Dendritic cell treated with granulocyte-macrophage colony-stimulating factor and Interleukin-4, amounts not matched to agents 40 ng/mL and 50 ng/mL, for 4 days (primary cell): ENCODE measurements at regions not wholly inside any gene's neighbourhood (a gene's known extent, or its start where the extent isn't known, plus 50 kb on each side); places are given as distances from the start of the nearest gene placed in this dataset.
"Not testable (repeated sequence)": the region's sequence is repeated elsewhere in the genome, so short reads cannot be mapped to it uniquely, and the experiment has no call there.

ENCODE experiments used
- H3K27ac Mint-ChIP-seq: one replicate; pipeline ENCODE4 v1.8.0; 2022; ENCODE audit warnings: mild to moderate bottlenecking, mixed read lengths
- H3K27me3 Mint-ChIP-seq: one replicate; pipeline ENCODE4 v1.8.0; 2022; ENCODE audit warnings: mild to moderate bottlenecking, mixed read lengths
- H3K36me3 Mint-ChIP-seq: one replicate; pipeline ENCODE4 v1.8.0; 2022; ENCODE audit warnings: low read depth, mixed read lengths
- H3K4me1 Mint-ChIP-seq: one replicate; pipeline ENCODE4 v1.8.0; 2022; ENCODE audit warnings: low read depth, mixed read lengths
- H3K4me3 Mint-ChIP-seq: one replicate; pipeline ENCODE4 v1.8.0; 2022; ENCODE audit warnings: mild to moderate bottlenecking, moderate library complexity, mixed read lengths
- H3K9me3 Mint-ChIP-seq: one replicate; pipeline ENCODE4 v1.8.0; 2022; ENCODE audit warnings: mixed read lengths
- intact Hi-C: fragments of 100-400 bp; cut with micrococcal nuclease; formaldehyde crosslinking; loops from one replicate; pipeline ENCODE4 v1.15.0; 2022

DNA sequence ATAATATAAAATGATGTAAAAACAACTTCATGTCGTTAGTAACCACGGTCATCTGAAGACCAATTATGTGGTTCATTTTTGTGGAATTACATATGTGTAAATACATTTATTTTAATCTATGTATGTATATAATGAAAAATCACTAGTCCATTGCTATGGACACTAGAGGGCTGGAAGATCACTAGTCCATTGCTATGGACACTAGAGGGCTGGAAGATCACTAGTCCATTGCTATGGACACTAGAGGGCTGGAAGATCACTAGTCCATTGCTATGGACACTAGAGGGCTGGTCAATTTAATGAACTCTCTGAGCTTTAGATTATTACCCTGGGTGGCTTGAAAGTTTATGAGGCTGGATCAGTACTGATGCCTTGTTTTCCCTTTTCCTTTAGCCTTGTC lies 474.5 kb downstream of the CD109 start:
- H3K9me3 Mint-ChIP-seq, intact Hi-C loops, H3K36me3 Mint-ChIP-seq, H3K27me3 Mint-ChIP-seq, H3K27ac Mint-ChIP-seq, H3K4me1 Mint-ChIP-seq, H3K4me3 Mint-ChIP-seq: not testable (repeated sequence)

DNA sequence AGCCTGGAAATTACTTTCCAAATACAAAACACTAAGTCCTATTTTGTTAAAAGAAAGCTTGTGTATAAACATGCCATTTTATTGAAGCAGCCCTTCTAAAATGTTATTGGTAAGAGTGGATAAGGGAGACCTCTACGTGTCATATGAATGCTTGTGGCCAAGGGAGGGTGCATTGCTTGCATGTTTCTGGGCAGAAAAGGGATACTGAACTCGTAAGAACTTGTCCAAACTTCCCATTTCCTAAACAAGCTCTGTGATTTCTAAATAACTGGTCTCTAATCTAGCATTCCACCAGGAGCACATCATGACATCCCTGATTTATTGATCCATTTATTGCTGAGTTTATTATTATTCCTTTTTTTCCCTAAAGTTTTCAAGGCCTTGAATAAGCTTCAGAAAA lies 474.1 kb downstream of the CD109 start:
- Mint-ChIP-seq H3K27me3 (no peaks in the 10 kb centered on the region), H3K36me3 (no peaks in the 10 kb centered on the region), H3K27ac (no peak overlapping the region), H3K4me3 (no peak overlapping the region), H3K9me3 (no peaks in the 10 kb centered on the region), H3K4me1 (no peaks in the 10 kb centered on the region)
- intact Hi-C loops, result no loop called here

DNA sequence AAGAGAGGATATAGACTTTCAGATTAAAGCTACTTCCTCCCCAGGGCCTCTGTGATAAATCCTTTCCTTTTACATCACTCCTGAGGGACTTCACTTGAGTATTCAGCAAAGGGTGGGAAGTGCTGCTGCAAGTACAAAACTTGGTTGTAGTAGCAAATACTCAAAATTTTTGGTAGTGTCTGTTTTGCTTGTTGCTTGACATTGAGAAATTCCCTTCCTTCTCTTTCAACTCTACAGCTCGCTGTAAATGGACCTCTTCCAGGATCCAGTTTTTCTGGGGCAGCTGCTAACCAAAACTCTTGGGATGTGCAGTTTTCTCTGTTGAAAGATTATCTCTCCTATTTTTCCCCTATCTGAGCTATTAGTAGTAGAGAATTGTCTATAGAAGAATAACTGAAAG lies 472.0 kb downstream of the CD109 start:
- no peaks in the 10 kb centered on the region for H3K4me1 Mint-ChIP-seq
- H3K9me3 Mint-ChIP-seq, result no peaks in the 10 kb centered on the region
- intact Hi-C loops, result no loop called here
- H3K36me3 Mint-ChIP-seq, result no peaks in the 10 kb centered on the region
- no peaks in the 10 kb centered on the region for H3K27me3 Mint-ChIP-seq
- no peak overlapping the region for H3K4me3 Mint-ChIP-seq
- no peak overlapping the region for H3K27ac Mint-ChIP-seq

DNA sequence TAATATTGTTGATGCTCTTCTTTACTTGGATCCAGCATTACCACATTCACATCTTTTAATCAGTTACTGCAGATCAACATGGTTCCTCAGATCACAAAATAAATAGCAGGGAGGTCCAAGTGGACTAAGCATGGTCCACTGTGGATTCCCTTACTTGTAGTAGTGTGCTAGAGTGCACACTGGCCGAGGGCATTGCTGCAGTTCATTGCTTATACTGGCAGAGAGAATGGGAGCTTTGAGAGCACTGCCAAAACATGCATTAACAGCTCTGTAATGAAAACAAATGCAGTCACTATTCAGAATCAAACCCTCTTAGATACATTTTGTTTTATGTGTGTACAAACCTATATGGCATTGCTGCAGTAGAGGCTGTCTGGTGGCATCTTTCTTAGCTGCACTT lies 471.5 kb downstream of the CD109 start:
- Mint-ChIP-seq H3K36me3 (no peaks in the 10 kb centered on the region), H3K4me1 (no peaks in the 10 kb centered on the region), H3K9me3 (no peaks in the 10 kb centered on the region), H3K4me3 (no peak overlapping the region), H3K27me3 (no peaks in the 10 kb centered on the region), H3K27ac (no peak overlapping the region)
- intact Hi-C loops, result no loop called here

DNA sequence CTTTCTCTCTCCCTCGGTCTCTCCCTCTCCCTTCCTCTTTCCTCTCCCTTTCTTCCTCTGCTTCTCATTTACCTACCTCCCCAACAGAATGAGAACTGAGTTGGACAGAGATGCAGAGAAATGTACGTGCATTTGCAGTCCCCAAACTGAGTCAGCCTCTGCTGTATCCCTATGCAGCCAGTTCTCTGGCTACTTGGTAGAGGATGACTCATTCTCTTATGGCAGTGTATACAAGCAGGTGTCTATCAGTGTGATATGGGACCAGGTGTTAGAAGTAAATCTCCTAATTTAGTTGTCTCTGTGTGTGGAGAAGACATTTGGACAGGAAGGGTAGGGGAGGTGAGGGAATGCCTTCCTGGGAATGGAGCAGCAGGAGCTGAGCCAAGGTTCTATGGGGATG lies 470.8 kb downstream of the CD109 start:
- no peaks in the 10 kb centered on the region for H3K36me3 Mint-ChIP-seq
- H3K27me3 Mint-ChIP-seq, result no peaks in the 10 kb centered on the region
- H3K4me3 Mint-ChIP-seq, result no peak overlapping the region
- no peaks in the 10 kb centered on the region for H3K9me3 Mint-ChIP-seq
- H3K4me1 Mint-ChIP-seq, result no peaks in the 10 kb centered on the region
- intact Hi-C loops, result no loop called here
- no peak overlapping the region for H3K27ac Mint-ChIP-seq

DNA sequence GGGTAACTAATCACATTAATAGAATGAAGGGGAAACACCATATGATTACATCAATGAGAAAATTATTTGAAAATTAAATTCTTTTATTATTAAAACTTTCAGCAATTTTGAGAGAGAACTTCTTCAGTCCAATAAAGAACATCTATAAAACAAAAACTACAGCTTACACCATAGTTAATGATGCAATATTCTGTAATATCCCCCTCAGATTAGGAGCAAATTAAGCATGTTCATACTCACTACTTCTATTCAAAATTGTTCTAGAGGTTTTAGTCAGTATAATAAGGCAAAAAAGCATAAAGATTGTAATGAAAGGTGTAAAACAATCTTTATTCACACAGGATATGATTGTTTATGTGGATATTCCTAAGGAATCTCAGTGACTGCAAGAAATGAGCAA lies 465.4 kb downstream of the CD109 start:
- H3K4me3 Mint-ChIP-seq, result no peak overlapping the region
- no peaks in the 10 kb centered on the region for H3K9me3 Mint-ChIP-seq
- intact Hi-C loops, result no loop called here
- H3K27ac Mint-ChIP-seq, result no peak overlapping the region
- H3K4me1 Mint-ChIP-seq, result no peaks in the 10 kb centered on the region
- H3K27me3 Mint-ChIP-seq, result no peaks in the 10 kb centered on the region
- no peaks in the 10 kb centered on the region for H3K36me3 Mint-ChIP-seq

DNA sequence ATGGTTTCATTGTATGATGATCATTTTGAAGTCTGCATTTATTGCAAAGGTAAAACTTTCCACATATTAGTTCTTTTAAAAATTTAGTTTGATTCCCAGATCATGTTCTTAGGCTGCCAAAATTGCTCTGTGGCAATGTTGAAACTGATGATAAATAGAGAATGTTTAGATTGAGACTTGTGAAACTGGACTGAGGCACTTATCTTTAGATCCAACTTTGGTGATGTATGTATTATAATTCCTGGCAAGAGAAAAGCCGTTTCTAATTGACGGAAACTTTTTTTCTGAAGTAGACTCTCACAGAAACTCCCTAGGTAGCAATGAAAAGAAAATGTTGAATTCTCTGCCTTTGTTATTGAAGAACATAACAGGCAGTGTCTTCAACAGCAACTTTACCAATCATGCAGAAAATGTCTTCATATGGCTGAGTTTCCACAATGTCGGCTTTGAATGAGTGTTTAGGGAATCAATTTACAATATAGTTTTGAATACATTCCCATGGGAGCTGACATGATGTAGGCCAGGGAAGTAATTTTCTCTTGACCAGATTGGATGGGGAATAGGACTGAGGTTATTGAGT lies 456.2 kb downstream of the CD109 start:
- no peaks in the 10 kb centered on the region for H3K4me1 Mint-ChIP-seq
- intact Hi-C loops, result no loop called here
- H3K4me3 Mint-ChIP-seq, result no peak overlapping the region
- no peak overlapping the region for H3K27ac Mint-ChIP-seq
- no peaks in the 10 kb centered on the region for H3K9me3 Mint-ChIP-seq
- no peaks in the 10 kb centered on the region for H3K27me3 Mint-ChIP-seq
- no peaks in the 10 kb centered on the region for H3K36me3 Mint-ChIP-seq

DNA sequence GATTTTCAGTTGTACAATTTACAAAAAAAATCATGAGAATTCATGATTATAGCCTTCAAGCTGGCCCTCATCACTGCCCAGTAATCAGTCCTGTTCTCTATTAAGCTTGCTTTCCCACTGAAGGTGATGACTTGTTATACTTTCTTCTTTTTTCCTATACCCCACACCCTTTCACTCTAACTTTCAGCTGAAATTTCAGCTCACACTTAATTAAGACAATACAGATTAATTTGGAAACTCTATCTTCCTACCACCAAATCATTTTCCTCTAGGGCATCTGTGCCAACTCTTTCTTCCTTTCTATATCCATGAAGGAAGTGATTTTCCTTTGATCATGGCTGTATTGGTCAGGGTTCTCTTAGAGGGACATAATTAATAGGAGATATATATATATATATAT lies 449.9 kb downstream of the CD109 start:
- Mint-ChIP-seq H3K4me3 (no peak overlapping the region), H3K27me3 (no peaks in the 10 kb centered on the region), H3K4me1 (no peaks in the 10 kb centered on the region), H3K9me3 (no peaks in the 10 kb centered on the region), H3K27ac (no peak overlapping the region), H3K36me3 (no peaks in the 10 kb centered on the region)
- intact Hi-C loops, result no loop called here

DNA sequence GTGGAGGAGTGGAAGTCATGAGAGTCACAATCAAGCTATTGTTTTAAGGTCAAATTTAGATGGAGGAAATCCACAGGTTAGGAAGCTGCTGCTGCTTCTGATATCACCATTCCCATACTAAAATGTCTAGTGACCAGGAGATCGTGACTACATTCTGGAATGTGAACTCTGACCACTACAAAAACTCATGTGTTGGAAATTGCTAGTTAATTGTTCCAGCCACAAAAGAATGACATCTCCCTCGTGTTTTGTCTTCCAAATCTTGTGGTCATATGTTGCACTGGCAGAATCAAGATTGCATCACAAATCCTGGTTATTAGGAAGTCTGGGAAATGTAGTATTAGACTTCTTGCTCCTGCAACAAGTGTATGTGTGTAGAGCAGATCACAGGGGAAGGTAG lies 441.9 kb downstream of the CD109 start:
- no peak overlapping the region for H3K4me3 Mint-ChIP-seq
- no peaks in the 10 kb centered on the region for H3K27me3 Mint-ChIP-seq
- peaks cover 10% of the 10 kb centered on the region for H3K9me3 Mint-ChIP-seq
- intact Hi-C loops, result no loop called here
- H3K36me3 Mint-ChIP-seq, result no peaks in the 10 kb centered on the region
- H3K4me1 Mint-ChIP-seq, result no peaks in the 10 kb centered on the region
- H3K27ac Mint-ChIP-seq, result no peak overlapping the region

DNA sequence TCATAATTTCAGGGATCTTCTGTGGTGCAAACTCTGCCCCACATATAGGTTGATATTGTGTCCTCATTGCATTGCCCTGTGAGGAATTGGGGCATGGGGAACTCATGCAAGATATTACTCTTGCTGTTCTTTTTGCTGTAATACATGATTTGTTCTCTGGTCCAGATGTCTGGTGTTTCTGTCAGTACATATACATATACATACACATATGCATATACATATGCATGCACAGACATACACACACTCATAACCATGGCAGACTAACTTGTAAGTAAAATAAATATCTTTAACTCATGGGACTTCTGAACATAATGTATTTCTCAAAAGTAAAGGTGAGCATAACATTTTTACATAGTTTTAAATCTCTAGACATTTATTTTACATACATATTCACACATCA lies 438.3 kb downstream of the CD109 start:
- intact Hi-C loops, result no loop called here
- Mint-ChIP-seq H3K9me3 (peaks cover 10% of the 10 kb centered on the region), H3K4me1 (no peaks in the 10 kb centered on the region), H3K27ac (no peak overlapping the region), H3K4me3 (no peak overlapping the region), H3K36me3 (no peaks in the 10 kb centered on the region), H3K27me3 (no peaks in the 10 kb centered on the region)

DNA sequence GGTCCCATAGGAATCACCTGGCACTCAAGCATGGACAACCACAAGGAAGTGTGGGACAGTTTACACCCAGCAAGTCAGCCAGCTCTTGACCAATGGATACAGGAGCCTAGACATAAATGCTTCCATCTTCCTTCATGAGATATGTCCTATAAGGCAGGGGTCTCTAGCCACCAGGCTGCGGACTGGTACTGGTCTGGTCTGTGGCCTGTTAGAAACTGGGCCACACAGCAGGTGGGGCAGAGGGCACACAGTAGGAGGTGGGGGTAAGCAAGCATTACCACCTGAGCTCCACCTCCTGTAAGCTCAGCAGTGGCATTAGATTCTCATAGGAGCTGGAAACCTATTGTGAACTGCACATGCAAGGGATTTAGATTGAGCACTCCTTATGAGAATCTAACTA lies 437.1 kb downstream of the CD109 start:
- peaks cover 10% of the 10 kb centered on the region for H3K9me3 Mint-ChIP-seq
- no peak overlapping the region for H3K27ac Mint-ChIP-seq
- H3K4me3 Mint-ChIP-seq, result no peak overlapping the region
- intact Hi-C loops, result no loop called here
- H3K36me3 Mint-ChIP-seq, result no peaks in the 10 kb centered on the region
- no peaks in the 10 kb centered on the region for H3K27me3 Mint-ChIP-seq
- no peaks in the 10 kb centered on the region for H3K4me1 Mint-ChIP-seq

DNA sequence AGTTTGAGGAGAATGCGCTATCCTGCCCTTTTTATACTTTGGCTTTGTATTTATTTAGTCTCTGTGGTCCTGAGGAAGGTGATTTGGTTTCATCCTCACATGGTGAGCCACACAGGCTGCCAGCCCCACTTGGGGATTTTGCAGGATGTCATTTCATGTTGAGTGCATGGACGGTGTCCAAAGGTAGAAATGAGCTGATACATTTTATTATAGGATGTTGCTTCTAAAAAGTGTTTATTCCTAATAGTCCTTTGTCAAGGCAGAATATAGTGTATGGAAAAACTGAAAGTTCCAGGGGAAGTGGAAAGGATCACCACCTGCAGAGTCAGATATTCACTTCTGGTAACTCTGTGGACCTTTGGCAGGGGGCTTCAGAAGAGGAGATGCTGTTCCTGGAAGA lies 434.6 kb downstream of the CD109 start:
- Mint-ChIP-seq H3K9me3 (peaks cover 10% of the 10 kb centered on the region), H3K36me3 (no peaks in the 10 kb centered on the region), H3K4me1 (no peaks in the 10 kb centered on the region), H3K27me3 (no peaks in the 10 kb centered on the region), H3K27ac (no peak overlapping the region), H3K4me3 (no peak overlapping the region)
- intact Hi-C loops, result no loop called here

DNA sequence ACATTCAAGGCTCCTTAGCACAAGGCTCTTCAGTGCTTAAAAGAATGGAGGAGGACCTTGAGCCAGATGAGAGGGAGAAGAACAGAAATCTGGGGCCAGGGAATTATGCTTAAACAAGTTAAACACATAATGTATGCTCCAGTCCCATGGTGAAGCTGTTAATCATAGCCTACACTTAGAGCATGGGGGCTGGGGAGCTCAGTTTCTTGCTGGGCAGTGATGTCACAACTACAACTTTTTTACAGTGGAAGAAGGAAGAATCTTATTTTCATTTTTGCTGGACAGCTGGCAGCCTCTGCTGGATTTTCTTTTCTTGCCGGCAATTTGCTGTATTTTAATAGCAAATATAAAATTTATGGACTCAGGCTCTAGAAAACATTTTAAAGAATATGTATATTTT lies 432.5 kb downstream of the CD109 start:
- no peak overlapping the region for H3K4me3 Mint-ChIP-seq
- no peaks in the 10 kb centered on the region for H3K9me3 Mint-ChIP-seq
- no peaks in the 10 kb centered on the region for H3K36me3 Mint-ChIP-seq
- H3K27ac Mint-ChIP-seq, result no peak overlapping the region
- no peaks in the 10 kb centered on the region for H3K4me1 Mint-ChIP-seq
- intact Hi-C loops, result no loop called here
- no peaks in the 10 kb centered on the region for H3K27me3 Mint-ChIP-seq

DNA sequence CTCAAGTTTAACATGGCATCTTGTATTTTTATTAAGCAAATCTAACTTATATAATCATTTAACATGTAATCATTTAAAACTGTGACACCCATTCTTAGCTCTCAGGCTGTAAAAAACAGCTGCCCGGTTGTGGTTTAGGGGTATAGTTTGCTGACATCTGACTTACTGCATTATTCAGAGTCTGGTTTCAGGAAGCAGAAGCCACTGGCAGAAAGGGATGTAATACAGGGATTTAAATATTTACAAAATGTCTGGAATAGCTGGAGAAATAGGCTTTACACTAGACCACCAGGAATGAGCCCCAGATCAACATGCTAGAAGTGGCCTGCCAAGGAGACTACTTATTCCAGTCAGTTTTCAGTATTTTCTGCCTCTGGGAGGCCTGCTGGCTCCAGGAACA lies 421.1 kb downstream of the CD109 start:
- H3K4me1 Mint-ChIP-seq, result peaks cover 10% of the 10 kb centered on the region
- H3K27me3 Mint-ChIP-seq, result no peaks in the 10 kb centered on the region
- H3K9me3 Mint-ChIP-seq, result peaks cover 13% of the 10 kb centered on the region
- H3K36me3 Mint-ChIP-seq, result no peaks in the 10 kb centered on the region
- H3K4me3 Mint-ChIP-seq, result no peak overlapping the region
- intact Hi-C loops, result no loop called here
- no peak overlapping the region for H3K27ac Mint-ChIP-seq

DNA sequence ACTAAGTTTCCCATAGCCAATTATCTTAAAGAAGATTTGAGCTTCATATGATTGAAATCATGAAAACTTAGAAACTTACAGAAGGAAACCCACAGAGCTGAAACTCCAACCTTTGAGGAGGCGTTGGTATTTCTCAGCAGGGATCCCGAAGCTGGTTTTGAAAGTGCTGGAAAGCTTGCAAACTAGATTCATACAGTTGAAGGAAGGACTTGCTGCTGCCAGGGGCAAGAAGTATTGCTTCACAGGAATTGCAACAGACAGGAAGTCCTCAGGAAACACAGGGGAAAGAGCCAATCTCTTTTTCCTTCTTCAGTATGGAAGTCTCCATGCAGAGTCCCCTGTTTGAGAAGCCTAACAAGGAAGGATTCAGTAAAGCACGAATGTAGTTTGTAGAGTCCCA lies 419.7 kb downstream of the CD109 start:
- H3K9me3 Mint-ChIP-seq, result peaks cover 13% of the 10 kb centered on the region
- no peaks in the 10 kb centered on the region for H3K36me3 Mint-ChIP-seq
- intact Hi-C loops, result no loop called here
- H3K27ac Mint-ChIP-seq, result no peak overlapping the region
- H3K27me3 Mint-ChIP-seq, result no peaks in the 10 kb centered on the region
- no peak overlapping the region for H3K4me3 Mint-ChIP-seq
- H3K4me1 Mint-ChIP-seq, result peaks cover 10% of the 10 kb centered on the region
